GM12872 (cell line): ENCODE measurements at regions not wholly inside any gene's neighbourhood (a gene's known extent, or its start where the extent isn't known, plus 50 kb on each side); places are given as distances from the start of the nearest gene placed in this dataset.

Experiments used
- TF ChIP-seq, protein P1 (sequence below): IDR thresholded peaks from 3 replicates; pipeline ENCODE4 v1.5.1; 2011; ENCODE audit warnings: low read depth, mild to moderate bottlenecking, low read length, moderate library complexity; ENCODE audit not compliant: insufficient read depth

DNA sequence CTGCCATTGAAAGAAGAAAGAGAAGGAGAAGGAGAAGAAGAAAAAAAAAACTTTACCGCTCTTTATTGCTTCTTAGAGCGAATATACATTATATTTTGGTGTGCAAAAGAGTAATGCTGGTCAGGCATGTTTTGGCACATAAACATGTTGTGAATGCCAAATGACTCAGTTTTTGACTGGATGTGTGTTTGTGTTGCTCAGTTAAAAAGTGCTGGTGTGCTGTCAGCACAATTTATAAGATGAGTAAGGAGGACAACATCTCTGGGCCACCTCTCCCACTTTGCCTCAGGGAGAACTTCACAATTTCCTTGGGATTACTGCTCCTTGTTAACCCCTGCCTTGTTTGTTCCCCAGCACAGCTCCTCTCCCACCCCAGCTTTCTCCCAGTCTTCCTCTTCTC, 584.8 kb downstream of the ETNK1 start:
- TF ChIP-seq, protein P1, sequence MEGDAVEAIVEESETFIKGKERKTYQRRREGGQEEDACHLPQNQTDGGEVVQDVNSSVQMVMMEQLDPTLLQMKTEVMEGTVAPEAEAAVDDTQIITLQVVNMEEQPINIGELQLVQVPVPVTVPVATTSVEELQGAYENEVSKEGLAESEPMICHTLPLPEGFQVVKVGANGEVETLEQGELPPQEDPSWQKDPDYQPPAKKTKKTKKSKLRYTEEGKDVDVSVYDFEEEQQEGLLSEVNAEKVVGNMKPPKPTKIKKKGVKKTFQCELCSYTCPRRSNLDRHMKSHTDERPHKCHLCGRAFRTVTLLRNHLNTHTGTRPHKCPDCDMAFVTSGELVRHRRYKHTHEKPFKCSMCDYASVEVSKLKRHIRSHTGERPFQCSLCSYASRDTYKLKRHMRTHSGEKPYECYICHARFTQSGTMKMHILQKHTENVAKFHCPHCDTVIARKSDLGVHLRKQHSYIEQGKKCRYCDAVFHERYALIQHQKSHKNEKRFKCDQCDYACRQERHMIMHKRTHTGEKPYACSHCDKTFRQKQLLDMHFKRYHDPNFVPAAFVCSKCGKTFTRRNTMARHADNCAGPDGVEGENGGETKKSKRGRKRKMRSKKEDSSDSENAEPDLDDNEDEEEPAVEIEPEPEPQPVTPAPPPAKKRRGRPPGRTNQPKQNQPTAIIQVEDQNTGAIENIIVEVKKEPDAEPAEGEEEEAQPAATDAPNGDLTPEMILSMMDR, result no peak

DNA sequence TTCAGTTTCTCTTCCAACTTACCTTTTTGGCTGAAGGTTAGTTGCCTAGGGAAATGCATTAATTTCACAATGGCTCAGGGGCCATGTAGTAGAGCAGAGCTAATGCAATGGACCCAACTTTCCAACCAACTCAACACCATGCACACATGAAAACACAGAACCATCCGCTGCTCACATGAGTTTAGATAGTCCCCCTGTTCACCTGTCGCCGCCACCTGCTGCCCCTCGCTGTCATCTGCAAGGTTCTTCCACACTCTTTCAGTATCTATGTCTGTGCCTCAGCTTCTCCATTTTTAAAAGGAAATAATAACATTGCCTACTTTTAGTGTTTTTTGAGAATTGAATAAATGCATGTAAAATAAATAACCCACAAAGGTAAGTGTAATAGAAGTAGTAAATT, 585.6 kb downstream of the ETNK1 start:
- TF ChIP-seq, protein P1, result no peak

DNA sequence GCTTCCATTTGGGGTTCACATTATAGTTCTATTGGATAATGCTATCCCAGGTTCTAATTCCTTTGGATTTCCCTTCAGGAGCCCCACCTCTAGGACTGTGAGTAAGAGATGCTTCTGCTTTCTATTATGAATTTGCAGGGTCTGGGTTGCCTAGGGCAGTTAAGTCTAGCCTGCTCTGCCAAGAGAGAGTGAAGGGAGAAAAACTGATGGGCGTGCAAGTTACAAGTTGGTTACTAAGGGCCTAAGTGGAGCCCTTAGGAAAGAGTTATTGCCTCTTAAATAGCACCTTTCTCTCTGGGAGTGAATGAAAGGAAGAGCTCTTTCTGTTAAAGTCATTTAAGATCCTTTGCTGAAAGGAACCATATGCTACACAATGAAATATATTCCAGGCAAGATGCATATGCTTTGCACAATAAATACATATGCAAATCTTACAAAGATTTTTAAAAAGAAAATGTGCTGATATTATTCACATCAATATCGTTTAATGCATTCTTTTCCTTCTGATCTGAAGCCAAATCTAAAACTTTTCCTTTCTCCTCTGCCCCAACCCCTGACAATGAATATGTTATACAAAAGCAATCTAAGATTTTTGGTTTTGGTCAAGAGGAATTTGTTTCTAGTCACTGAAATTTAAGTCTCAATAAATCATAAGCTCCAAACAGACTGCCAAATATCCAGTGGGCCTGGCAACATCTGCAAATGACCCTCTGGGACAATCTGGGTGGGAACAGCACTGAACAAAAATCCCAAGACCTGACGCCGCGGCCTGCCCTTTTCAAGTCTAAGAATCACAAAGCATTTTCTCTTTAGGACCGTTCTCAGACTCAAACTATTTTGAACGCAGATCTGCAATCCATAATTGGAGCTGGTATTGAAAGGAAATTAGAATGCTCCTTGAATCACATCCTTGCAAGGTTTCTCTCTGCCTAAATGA, 586.7 kb downstream of the ETNK1 start:
- TF ChIP-seq, protein P1, result no peak

DNA sequence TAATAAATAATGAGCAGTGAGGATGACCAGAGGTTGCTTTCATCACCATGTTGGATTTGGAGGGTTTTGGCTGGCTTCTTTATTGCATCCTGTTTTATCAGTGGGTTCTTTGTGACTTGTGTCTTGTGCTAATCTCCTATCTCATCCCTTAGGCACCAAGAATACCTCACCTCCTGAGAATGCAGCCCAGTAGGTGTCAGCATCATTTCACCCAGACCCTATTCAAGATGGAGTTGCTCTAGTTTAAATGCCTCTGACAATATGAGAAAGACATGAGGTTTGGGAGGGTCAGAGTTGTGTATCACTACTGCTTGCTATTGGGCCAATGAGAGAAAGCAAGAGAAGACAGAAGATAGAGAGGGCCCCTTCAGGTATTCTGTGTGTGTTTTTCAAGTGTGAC, 592.2 kb downstream of the ETNK1 start:
- TF ChIP-seq, protein P1, result no peak

DNA sequence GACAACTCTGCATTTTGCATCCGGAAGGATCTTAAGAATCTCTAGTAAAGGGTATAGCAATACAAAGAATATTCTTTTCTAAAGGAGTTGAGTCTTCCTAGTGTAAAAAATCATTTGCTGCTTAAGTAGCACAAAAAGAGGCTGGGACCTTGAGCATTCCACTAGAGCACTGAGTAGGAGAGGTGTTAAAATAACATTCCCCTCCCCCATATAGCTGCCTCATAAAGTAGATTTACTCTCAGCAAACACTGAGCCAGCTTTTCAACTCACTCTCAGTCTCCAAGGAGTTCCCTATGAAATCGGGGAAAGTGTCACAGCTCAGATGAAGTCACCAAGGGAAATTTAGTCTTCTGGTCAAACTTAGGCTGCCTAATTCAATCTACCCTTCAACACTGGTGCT, 592.7 kb downstream of the ETNK1 start:
- TF ChIP-seq, protein P1, result no peak

DNA sequence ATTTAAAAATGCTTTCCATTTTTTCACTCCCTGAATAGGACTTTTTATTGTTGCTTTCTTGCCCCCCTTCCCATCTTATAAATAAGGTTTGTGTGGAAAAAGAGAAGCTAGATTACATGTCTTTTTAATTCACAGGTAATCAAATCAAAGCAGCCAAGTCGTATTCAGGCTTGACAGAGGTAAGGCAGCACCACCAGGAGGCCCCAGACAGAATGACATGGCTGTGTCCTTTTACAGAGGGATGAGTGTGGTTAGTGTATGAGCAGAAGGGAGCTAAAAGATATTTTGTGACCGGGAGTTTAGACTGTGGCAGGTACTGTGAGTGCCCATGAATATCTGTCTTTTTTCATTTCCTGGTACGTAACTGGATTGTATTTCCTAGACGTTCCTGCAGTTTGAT, 596.1 kb downstream of the ETNK1 start:
- TF ChIP-seq, protein P1, result 0 out of 3 replicates have a peak, but pooled peaks have one; percentile 19

DNA sequence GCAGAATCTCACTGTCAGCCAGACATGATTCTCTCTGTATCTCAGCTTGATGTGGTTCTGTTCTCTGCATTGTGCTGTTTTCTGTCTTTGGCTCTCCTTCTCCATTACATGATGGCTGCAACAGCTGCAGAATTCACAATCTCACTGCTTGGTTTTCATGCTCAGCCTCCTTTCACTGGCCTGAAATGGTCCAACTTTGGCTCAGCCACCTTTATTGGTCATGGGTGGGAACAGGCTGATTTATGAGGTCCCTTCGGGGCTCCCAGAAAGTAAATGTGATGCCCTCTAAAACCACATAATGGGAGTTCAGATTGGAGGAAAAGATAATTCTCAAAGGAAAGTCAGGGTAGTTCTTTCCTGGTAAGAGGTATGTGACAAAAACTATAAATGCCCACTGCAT, 597.0 kb downstream of the ETNK1 start:
- TF ChIP-seq, protein P1, result no peak
